ENCODE measurements at regions not wholly inside any gene's neighbourhood (a gene's known extent, or its start where the extent isn't known, plus 50 kb on each side); places are given as distances from the start of the nearest gene placed in this dataset.

- no peak for FAIRE-seq
These were observed 104.4 kb upstream of the CSNK1A1L start for GRCh38 chr13:37209621-37210580.

GRCh38 chr13:37207691-37208451, 102.4 kb upstream of the CSNK1A1L start:
- no peak for DNase-seq (ENCODE audit: low read depth)
- H3K4me3 ChIP-seq (ENCODE audit: low read depth, low read length), result no peak overlapping the region
- TF ChIP-seq CTCF (IDR thresholded peaks at IDR 0.05; ENCODE audit: insufficient read depth, low read length, severe bottlenecking), result no peak
- H3K36me3 ChIP-seq (ENCODE audit: control insufficient read depth, insufficient read depth, low read length), result no peaks in the 10 kb centered on the region
- no peak for FAIRE-seq
- no peaks in the 10 kb centered on the region for H3K27me3 ChIP-seq (ENCODE audit: control insufficient read depth, insufficient read depth, low read length)

More at GRCh38 chr13:37209621-37210580, 104.4 kb upstream of the CSNK1A1L start:
- TF ChIP-seq CTCF (IDR thresholded peaks at IDR 0.05; ENCODE audit: insufficient read depth, low read length, severe bottlenecking), result no peak
- H3K27me3 ChIP-seq (ENCODE audit: control insufficient read depth, insufficient read depth, low read length), result no peaks in the 10 kb centered on the region
- no peak for DNase-seq (ENCODE audit: low read depth)
- no peaks in the 10 kb centered on the region for H3K36me3 ChIP-seq (ENCODE audit: control insufficient read depth, insufficient read depth, low read length)
- no peak overlapping the region for H3K4me3 ChIP-seq (ENCODE audit: low read depth, low read length)

DNA sequence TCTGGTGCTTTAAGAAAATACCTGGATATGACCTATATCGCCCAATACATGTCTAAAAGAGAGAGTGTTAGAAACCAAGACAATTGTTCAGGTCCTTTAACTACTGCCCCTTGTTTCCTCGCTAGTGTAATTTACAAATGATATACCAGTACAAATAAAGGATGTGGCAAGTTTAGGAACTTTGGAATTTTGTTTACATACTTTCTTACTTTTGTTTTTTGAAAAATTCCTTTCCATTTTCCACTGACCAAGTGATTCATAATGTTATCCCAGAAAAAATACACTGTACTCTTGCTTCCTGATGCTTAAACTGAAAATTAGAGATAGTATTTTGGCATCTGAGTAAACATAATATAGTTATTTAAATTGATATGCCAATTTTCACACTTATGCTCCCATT, 96.8 kb upstream of the CSNK1A1L start:
- no peaks in the 10 kb centered on the region for H3K36me3 ChIP-seq (ENCODE audit: control insufficient read depth, insufficient read depth, low read length)
- FAIRE-seq (no peak), DNase-seq (ENCODE audit: low read depth) (no peak)
- H3K4me3 ChIP-seq (ENCODE audit: low read depth, low read length), result no peak overlapping the region
- no peaks in the 10 kb centered on the region for H3K27me3 ChIP-seq (ENCODE audit: control insufficient read depth, insufficient read depth, low read length)
- TF ChIP-seq CTCF (IDR thresholded peaks at IDR 0.05; ENCODE audit: insufficient read depth, low read length, severe bottlenecking), result no peak

DNA sequence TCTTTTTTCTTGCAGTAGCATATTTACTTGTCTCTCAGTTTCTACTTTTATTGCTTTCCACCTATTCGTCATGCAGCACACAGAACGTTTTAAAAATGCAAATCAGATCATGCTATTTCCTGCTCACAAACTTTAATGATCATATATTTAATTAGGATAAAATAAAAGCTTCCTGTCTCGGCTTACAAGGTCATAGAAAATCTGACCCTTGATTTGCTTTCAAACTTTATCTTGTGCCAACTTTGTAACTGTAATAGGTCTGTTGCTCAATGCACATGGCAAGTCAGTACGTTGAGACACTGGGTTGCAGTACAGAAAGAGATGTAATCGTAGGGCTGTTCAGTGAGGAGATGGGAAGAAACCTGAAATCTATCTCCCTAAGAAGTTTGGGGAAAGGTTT, 95.6 kb upstream of the CSNK1A1L start:
- TF ChIP-seq CTCF (IDR thresholded peaks at IDR 0.05; ENCODE audit: insufficient read depth, low read length, severe bottlenecking), result no peak
- no peak overlapping the region for H3K4me3 ChIP-seq (ENCODE audit: low read depth, low read length)
- FAIRE-seq (no peak), DNase-seq (ENCODE audit: low read depth) (no peak)
- no peaks in the 10 kb centered on the region for H3K36me3 ChIP-seq (ENCODE audit: control insufficient read depth, insufficient read depth, low read length)
- H3K27me3 ChIP-seq (ENCODE audit: control insufficient read depth, insufficient read depth, low read length), result no peaks in the 10 kb centered on the region

DNA sequence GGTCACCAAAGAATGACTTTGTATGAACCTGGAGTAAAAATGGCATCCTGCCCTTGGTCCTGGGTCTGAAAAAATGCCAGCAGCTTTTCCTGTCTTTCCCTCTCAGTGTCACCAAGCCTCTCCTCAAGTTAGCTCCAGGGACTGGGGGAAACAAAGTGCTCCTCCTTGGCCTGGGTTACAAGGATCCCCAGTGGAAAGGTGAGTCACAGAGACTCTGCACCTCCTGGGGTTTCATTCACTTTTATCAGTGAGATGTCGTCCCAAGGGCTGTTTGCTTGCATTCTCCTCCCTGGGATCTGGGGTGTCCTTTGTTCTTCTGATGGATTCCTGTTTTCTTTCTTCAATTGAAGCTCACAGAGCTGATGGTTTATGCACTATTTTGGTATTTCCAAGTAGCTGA, 93.2 kb upstream of the CSNK1A1L start:
- H3K36me3 ChIP-seq (ENCODE audit: control insufficient read depth, insufficient read depth, low read length), result no peaks in the 10 kb centered on the region
- FAIRE-seq (no peak), DNase-seq (ENCODE audit: low read depth) (no peak)
- no peak overlapping the region for H3K4me3 ChIP-seq (ENCODE audit: low read depth, low read length)
- no peak for TF ChIP-seq CTCF (IDR thresholded peaks at IDR 0.05; ENCODE audit: insufficient read depth, low read length, severe bottlenecking)
- H3K27me3 ChIP-seq (ENCODE audit: control insufficient read depth, insufficient read depth, low read length), result no peaks in the 10 kb centered on the region

Measured in bronchial epithelial cell (primary cell).